GM23338 (cell line): ENCODE measurements at regions not wholly inside any gene's neighbourhood (a gene's known extent, or its start where the extent isn't known, plus 50 kb on each side); places are given as distances from the start of the nearest gene placed in this dataset.

Source experiments
- ATAC-seq: fragments of 200-7000 bp; cut with Tn5 transposase; 3 replicates; pipeline ENCODE4 v1.9.1; 2020
- DNase-seq: peaks from one replicate; pipeline ENCODE4 v3.0.0-alpha.2; 2015; ENCODE audit warnings: low spot score
- H2AFZ ChIP-seq: fragments of 200-600 bp; sonication (generic); 2 replicates; pipeline ENCODE4 v1.8.0; 2016; ENCODE audit warnings: antibody characterized with exemption, mild to moderate bottlenecking, moderate library complexity
- H3F3A ChIP-seq: fragments of 200-600 bp; sonication (generic); replicated peaks from 2 replicates; pipeline ENCODE4 v1.8.0; 2017; ENCODE audit warnings: antibody characterized with exemption, mixed run types, low read depth
- H3K27ac ChIP-seq: fragments of 200-600 bp; sonication (generic); 2 replicates; pipeline ENCODE4 v1.6.1; 2016; ENCODE audit warnings: low read depth
- H3K27me3 ChIP-seq: fragments of 200-600 bp; sonication (generic); 2 replicates; pipeline ENCODE4 v1.8.0; 2016; ENCODE audit warnings: mild to moderate bottlenecking, mixed run types, moderate library complexity; ENCODE audit not compliant: insufficient read depth
- H3K36me3 ChIP-seq: fragments of 200-600 bp; sonication (generic); 2 replicates; pipeline ENCODE4 v1.8.0; 2016; ENCODE audit warnings: mild to moderate bottlenecking; ENCODE audit not compliant: insufficient read depth
- H3K4me1 ChIP-seq: fragments of 200-600 bp; sonication (generic); 2 replicates; pipeline ENCODE4 v1.8.0; 2016; ENCODE audit warnings: mild to moderate bottlenecking, moderate library complexity; ENCODE audit not compliant: insufficient read depth
- H3K4me2 ChIP-seq: fragments of 200-600 bp; sonication (generic); 2 replicates; pipeline ENCODE4 v1.7.1; 2017; ENCODE audit warnings: mixed run types
- H3K4me3 ChIP-seq: fragments of 200-600 bp; sonication (generic); 2 replicates; pipeline ENCODE4 v1.6.1; 2016; ENCODE audit warnings: mixed run types
- H3K79me2 ChIP-seq: fragments of 200-600 bp; sonication (generic); replicated peaks from 2 replicates; pipeline ENCODE4 v1.8.0; 2017; ENCODE audit warnings: mild to moderate bottlenecking; ENCODE audit not compliant: insufficient read depth
- H3K9me2 ChIP-seq: fragments of 200-600 bp; sonication (generic); 2 replicates; pipeline ENCODE4 v1.8.0; 2017; ENCODE audit not compliant: insufficient read depth
- H4K20me1 ChIP-seq: fragments of 200-600 bp; sonication (generic); replicated peaks from 2 replicates; pipeline ENCODE4 v1.8.0; 2017; ENCODE audit warnings: mild to moderate bottlenecking; ENCODE audit not compliant: insufficient read depth
- H3K27ac Mint-ChIP-seq: 2 replicates; pipeline ENCODE4 v1.8.0; 2020; ENCODE audit warnings: inconsistent platforms, mild to moderate bottlenecking, moderate library complexity, mixed read lengths
- H3K27me3 Mint-ChIP-seq: 3 replicates; pipeline ENCODE4 v1.8.0; 2022; ENCODE audit warnings: low read depth, mild to moderate bottlenecking, moderate library complexity, mixed read lengths, inconsistent platforms; ENCODE audit not compliant: insufficient read depth, poor library complexity
- H3K36me3 Mint-ChIP-seq: 3 replicates; pipeline ENCODE4 v1.8.0; 2021; ENCODE audit warnings: low read depth, mild to moderate bottlenecking, inconsistent platforms, moderate library complexity, mixed read lengths
- H3K4me1 Mint-ChIP-seq: 3 replicates; pipeline ENCODE4 v1.8.0; 2020; ENCODE audit warnings: mild to moderate bottlenecking, inconsistent platforms, mixed read lengths
- H3K4me3 Mint-ChIP-seq: 3 replicates; pipeline ENCODE4 v1.8.0; 2021; ENCODE audit warnings: moderate library complexity, mild to moderate bottlenecking, inconsistent platforms, mixed read lengths
- H3K9me3 Mint-ChIP-seq: 3 replicates; pipeline ENCODE4 v1.8.0; 2020; ENCODE audit warnings: moderate library complexity, mild to moderate bottlenecking, inconsistent platforms, mixed read lengths
- CREB1 ChIP-seq: fragments of 250-450 bp; sonication (Bioruptor Pico); IDR thresholded peaks from 2 replicates; pipeline ENCODE4 v1.5.0; 2020; ENCODE audit warnings: low read depth, mild to moderate bottlenecking, moderate library complexity
- EZH2 ChIP-seq: fragments of 200-600 bp; sonication (generic); IDR thresholded peaks from one replicate; pipeline ENCODE4 v1.8.0; 2017; ENCODE audit warnings: antibody characterized with exemption, mild to moderate bottlenecking, low read depth; ENCODE audit not compliant: unreplicated experiment
- JUNB ChIP-seq: IDR thresholded peaks from one replicate; pipeline ENCODE4 v1.6.1; 2016; ENCODE audit warnings: antibody characterized with exemption; ENCODE audit not compliant: unreplicated experiment
- NANOG ChIP-seq: IDR thresholded peaks from 2 replicates; pipeline ENCODE4 v1.6.1; 2016; ENCODE audit warnings: antibody characterized with exemption, borderline replicate concordance
- POLR2AphosphoS5 ChIP-seq: IDR thresholded peaks from 2 replicates; pipeline ENCODE4 v1.6.1; 2016; ENCODE audit warnings: antibody characterized with exemption, low read depth
- STAT1 ChIP-seq: IDR thresholded peaks from one replicate; pipeline ENCODE4 v1.6.1; 2016; ENCODE audit warnings: antibody characterized with exemption; ENCODE audit not compliant: unreplicated experiment
- ZNF114 ChIP-seq: fragments of 250-450 bp; sonication (Bioruptor Pico); IDR thresholded peaks from 2 replicates; pipeline ENCODE4 v1.5.0; 2020; ENCODE audit warnings: mild to moderate bottlenecking, moderate library complexity
- ZNF331 ChIP-seq: fragments of 250-450 bp; sonication (Bioruptor Pico); IDR thresholded peaks from 2 replicates; pipeline ENCODE4 v1.5.0; 2020; ENCODE audit warnings: low read depth, mild to moderate bottlenecking, moderate library complexity
- TF ChIP-seq, protein P1 (sequence below): IDR thresholded peaks from 2 replicates; pipeline ENCODE4 v1.6.1; 2016; ENCODE audit warnings: antibody characterized with exemption
- TF ChIP-seq, protein P2 (sequence below): fragments of 250-450 bp; sonication (Bioruptor Pico); IDR thresholded peaks from 2 replicates; pipeline ENCODE4 v1.5.0; 2020; ENCODE audit warnings: mild to moderate bottlenecking, moderate library complexity
- TF ChIP-seq, protein P3 (sequence below): IDR thresholded peaks from one replicate; pipeline ENCODE4 v1.6.1; 2018; ENCODE audit warnings: antibody characterized with exemption; ENCODE audit not compliant: unreplicated experiment

DNA sequence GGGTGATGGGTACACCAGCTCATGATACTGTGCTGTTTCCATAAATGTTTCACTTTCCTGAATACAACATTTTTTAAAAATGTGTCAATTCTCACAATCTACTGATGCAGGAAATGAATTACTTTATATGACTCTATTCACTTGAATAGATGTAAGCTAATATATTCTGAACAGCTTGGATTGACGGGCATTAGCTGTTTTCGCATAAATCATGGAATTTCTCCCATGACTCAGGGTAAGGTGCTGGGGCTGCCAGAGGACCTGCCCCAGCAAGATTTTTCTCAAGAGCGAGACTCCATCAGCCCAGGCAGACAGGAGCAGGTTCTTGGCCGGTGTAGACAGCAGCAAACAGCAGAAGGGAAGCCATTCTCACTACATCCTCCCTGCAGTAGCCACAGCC lies 107.1 kb downstream of the PFKFB3 start:
- no peaks in the 10 kb centered on the region for H3K4me1 ChIP-seq
- no peaks in the 10 kb centered on the region for H3F3A ChIP-seq
- no peaks in the 10 kb centered on the region for H3K79me2 ChIP-seq
- no peak overlapping the region for H3K4me2 ChIP-seq
- TF ChIP-seq, protein P1, sequence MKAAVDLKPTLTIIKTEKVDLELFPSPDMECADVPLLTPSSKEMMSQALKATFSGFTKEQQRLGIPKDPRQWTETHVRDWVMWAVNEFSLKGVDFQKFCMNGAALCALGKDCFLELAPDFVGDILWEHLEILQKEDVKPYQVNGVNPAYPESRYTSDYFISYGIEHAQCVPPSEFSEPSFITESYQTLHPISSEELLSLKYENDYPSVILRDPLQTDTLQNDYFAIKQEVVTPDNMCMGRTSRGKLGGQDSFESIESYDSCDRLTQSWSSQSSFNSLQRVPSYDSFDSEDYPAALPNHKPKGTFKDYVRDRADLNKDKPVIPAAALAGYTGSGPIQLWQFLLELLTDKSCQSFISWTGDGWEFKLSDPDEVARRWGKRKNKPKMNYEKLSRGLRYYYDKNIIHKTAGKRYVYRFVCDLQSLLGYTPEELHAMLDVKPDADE: no peak
- no peak for TF ChIP-seq POLR2AphosphoS5
- no peak for TF ChIP-seq ZNF331 (CRISPR knock-in tag)
- TF ChIP-seq, protein P2, sequence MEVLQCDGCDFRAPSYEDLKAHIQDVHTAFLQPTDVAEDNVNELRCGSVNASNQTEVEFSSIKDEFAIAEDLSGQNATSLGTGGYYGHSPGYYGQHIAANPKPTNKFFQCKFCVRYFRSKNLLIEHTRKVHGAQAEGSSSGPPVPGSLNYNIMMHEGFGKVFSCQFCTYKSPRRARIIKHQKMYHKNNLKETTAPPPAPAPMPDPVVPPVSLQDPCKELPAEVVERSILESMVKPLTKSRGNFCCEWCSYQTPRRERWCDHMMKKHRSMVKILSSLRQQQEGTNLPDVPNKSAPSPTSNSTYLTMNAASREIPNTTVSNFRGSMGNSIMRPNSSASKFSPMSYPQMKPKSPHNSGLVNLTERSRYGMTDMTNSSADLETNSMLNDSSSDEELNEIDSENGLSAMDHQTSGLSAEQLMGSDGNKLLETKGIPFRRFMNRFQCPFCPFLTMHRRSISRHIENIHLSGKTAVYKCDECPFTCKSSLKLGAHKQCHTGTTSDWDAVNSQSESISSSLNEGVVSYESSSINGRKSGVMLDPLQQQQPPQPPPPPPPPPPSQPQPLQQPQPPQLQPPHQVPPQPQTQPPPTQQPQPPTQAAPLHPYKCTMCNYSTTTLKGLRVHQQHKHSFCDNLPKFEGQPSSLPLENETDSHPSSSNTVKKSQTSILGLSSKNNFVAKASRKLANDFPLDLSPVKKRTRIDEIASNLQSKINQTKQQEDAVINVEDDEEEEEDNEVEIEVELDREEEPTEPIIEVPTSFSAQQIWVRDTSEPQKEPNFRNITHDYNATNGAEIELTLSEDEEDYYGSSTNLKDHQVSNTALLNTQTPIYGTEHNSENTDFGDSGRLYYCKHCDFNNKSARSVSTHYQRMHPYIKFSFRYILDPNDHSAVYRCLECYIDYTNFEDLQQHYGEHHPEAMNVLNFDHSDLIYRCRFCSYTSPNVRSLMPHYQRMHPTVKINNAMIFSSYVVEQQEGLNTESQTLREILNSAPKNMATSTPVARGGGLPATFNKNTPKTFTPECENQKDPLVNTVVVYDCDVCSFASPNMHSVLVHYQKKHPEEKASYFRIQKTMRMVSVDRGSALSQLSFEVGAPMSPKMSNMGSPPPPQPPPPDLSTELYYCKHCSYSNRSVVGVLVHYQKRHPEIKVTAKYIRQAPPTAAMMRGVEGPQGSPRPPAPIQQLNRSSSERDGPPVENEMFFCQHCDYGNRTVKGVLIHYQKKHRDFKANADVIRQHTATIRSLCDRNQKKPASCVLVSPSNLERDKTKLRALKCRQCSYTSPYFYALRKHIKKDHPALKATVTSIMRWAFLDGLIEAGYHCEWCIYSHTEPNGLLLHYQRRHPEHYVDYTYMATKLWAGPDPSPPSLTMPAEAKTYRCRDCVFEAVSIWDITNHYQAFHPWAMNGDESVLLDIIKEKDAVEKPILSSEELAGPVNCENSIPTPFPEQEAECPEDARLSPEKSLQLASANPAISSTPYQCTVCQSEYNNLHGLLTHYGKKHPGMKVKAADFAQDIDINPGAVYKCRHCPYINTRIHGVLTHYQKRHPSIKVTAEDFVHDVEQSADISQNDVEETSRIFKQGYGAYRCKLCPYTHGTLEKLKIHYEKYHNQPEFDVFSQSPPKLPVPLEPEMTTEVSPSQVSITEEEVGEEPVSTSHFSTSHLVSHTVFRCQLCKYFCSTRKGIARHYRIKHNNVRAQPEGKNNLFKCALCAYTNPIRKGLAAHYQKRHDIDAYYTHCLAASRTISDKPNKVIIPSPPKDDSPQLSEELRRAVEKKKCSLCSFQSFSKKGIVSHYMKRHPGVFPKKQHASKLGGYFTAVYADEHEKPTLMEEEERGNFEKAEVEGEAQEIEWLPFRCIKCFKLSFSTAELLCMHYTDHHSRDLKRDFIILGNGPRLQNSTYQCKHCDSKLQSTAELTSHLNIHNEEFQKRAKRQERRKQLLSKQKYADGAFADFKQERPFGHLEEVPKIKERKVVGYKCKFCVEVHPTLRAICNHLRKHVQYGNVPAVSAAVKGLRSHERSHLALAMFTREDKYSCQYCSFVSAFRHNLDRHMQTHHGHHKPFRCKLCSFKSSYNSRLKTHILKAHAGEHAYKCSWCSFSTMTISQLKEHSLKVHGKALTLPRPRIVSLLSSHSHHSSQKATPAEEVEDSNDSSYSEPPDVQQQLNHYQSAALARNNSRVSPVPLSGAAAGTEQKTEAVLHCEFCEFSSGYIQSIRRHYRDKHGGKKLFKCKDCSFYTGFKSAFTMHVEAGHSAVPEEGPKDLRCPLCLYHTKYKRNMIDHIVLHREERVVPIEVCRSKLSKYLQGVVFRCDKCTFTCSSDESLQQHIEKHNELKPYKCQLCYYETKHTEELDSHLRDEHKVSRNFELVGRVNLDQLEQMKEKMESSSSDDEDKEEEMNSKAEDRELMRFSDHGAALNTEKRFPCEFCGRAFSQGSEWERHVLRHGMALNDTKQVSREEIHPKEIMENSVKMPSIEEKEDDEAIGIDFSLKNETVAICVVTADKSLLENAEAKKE (CRISPR knock-in tag): no peak
- TF ChIP-seq, protein P3, sequence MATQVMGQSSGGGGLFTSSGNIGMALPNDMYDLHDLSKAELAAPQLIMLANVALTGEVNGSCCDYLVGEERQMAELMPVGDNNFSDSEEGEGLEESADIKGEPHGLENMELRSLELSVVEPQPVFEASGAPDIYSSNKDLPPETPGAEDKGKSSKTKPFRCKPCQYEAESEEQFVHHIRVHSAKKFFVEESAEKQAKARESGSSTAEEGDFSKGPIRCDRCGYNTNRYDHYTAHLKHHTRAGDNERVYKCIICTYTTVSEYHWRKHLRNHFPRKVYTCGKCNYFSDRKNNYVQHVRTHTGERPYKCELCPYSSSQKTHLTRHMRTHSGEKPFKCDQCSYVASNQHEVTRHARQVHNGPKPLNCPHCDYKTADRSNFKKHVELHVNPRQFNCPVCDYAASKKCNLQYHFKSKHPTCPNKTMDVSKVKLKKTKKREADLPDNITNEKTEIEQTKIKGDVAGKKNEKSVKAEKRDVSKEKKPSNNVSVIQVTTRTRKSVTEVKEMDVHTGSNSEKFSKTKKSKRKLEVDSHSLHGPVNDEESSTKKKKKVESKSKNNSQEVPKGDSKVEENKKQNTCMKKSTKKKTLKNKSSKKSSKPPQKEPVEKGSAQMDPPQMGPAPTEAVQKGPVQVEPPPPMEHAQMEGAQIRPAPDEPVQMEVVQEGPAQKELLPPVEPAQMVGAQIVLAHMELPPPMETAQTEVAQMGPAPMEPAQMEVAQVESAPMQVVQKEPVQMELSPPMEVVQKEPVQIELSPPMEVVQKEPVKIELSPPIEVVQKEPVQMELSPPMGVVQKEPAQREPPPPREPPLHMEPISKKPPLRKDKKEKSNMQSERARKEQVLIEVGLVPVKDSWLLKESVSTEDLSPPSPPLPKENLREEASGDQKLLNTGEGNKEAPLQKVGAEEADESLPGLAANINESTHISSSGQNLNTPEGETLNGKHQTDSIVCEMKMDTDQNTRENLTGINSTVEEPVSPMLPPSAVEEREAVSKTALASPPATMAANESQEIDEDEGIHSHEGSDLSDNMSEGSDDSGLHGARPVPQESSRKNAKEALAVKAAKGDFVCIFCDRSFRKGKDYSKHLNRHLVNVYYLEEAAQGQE: no peak
- no peak for TF ChIP-seq CREB1 (CRISPR knock-in tag)
- TF ChIP-seq NANOG: no peak
- TF ChIP-seq STAT1: no peak
- no peak for TF ChIP-seq ZNF114 (CRISPR knock-in tag)
- TF ChIP-seq EZH2: no peak
- no peak for TF ChIP-seq JUNB
- Mint-ChIP-seq H3K9me3 (peaks cover 7% of the 10 kb centered on the region; the same call in 1 of the 3 replicates), H3K4me1 (peaks cover 6% of the 10 kb centered on the region), H3K27me3 (peaks cover 2% of the 10 kb centered on the region), H3K36me3 (0 out of 3 replicates have a peak, but pooled peaks cover 4% of the 10 kb centered on the region), H3K27ac (0 out of 2 replicates have a peak overlapping the region, but pooled peaks have one; percentile 30), H3K4me3 (no peak overlapping the region)
- no peaks in the 10 kb centered on the region for H3K36me3 ChIP-seq
- no peak overlapping the region for H2AFZ ChIP-seq
- ATAC-seq (no peak), DNase-seq (no peak)
- H4K20me1 ChIP-seq: no peaks in the 10 kb centered on the region
- H3K4me3 ChIP-seq: no peak overlapping the region
- H3K27me3 ChIP-seq: no peaks in the 10 kb centered on the region
- no peak overlapping the region for H3K27ac ChIP-seq
- H3K9me2 ChIP-seq: no peaks in the 10 kb centered on the region
